T-helper 2 cell treated with Interferon-gamma antibody and Interleukin-4, amounts not matched to agents 100 ng/mL and 5 ng/mL, for 36 hours (primary cell): ENCODE measurements at regions not wholly inside any gene's neighbourhood (a gene's known extent, or its start where the extent isn't known, plus 50 kb on each side); places are given as distances from the start of the nearest gene placed in this dataset.
"Not testable (repeated sequence)": the region's sequence is repeated elsewhere in the genome, so short reads cannot be mapped to it uniquely, and the experiment has no call there.

ENCODE experiments used
- intact Hi-C: fragments of 100-400 bp; cut with micrococcal nuclease; formaldehyde crosslinking; loops from one replicate; pipeline ENCODE4 v1.15.1; 2023

GRCh38 chr18:60889442-60889841 lies 443.8 kb upstream of the CDH20 start:
- intact Hi-C loops: loop anchor here (10.0 kb wide), 1 partner anchor 65 kb away; no protein-coding TSS in a partner anchor

- intact Hi-C loops: no loop called here
Observed at GRCh38 chr18:60891936-60892335, 441.3 kb upstream of the CDH20 start.

- intact Hi-C loops: no loop called here
Observed at GRCh38 chr18:60892441-60892840, 440.8 kb upstream of the CDH20 start.

GRCh38 chr18:60892855-60893254 lies 440.4 kb upstream of the CDH20 start:
- intact Hi-C loops: no loop called here

- intact Hi-C loops: no loop called here
Observed at GRCh38 chr18:60893355-60894097, 439.7 kb upstream of the CDH20 start.

GRCh38 chr18:60894254-60894945 lies 438.8 kb upstream of the CDH20 start:
- intact Hi-C loops: no loop called here

- intact Hi-C loops: no loop called here
Observed at GRCh38 chr18:60895181-60895580, 438.0 kb upstream of the CDH20 start.

GRCh38 chr18:60898111-60898510 lies 435.1 kb upstream of the CDH20 start:
- intact Hi-C loops: no loop called here

GRCh38 chr18:60905699-60906098 lies 427.5 kb upstream of the CDH20 start:
- intact Hi-C loops: no loop called here

GRCh38 chr18:60910534-60910933 lies 422.7 kb upstream of the CDH20 start:
- intact Hi-C loops: no loop called here

GRCh38 chr18:60911504-60911903 lies 421.7 kb upstream of the CDH20 start:
- intact Hi-C loops: no loop called here

GRCh38 chr18:60915160-60915559 lies 418.1 kb upstream of the CDH20 start:
- intact Hi-C loops: no loop called here

- intact Hi-C loops: not testable (repeated sequence)
Observed at GRCh38 chr18:60918862-60919261, 414.4 kb upstream of the CDH20 start.

GRCh38 chr18:60925892-60926291 lies 407.3 kb upstream of the CDH20 start:
- intact Hi-C loops: no loop called here

GRCh38 chr18:60929966-60930365 lies 403.3 kb upstream of the CDH20 start:
- intact Hi-C loops: no loop called here

GRCh38 chr18:60935041-60935910 lies 398.0 kb upstream of the CDH20 start:
- intact Hi-C loops: no loop called here

GRCh38 chr18:60936101-60936500 lies 397.1 kb upstream of the CDH20 start:
- intact Hi-C loops: no loop called here

GRCh38 chr18:60943297-60943696 lies 389.9 kb upstream of the CDH20 start:
- intact Hi-C loops: no loop called here

GRCh38 chr18:60950634-60951033 lies 382.6 kb upstream of the CDH20 start:
- intact Hi-C loops: no loop called here

GRCh38 chr18:60951091-60951490 lies 382.1 kb upstream of the CDH20 start:
- intact Hi-C loops: no loop called here

GRCh38 chr18:60962625-60963024 lies 370.6 kb upstream of the CDH20 start:
- intact Hi-C loops: no loop called here

- intact Hi-C loops: no loop called here
Observed at GRCh38 chr18:60965856-60966255, 367.4 kb upstream of the CDH20 start.
